ENCODE measurements at regions not wholly inside any gene's neighbourhood (a gene's known extent, or its start where the extent isn't known, plus 50 kb on each side); places are given as distances from the start of the nearest gene placed in this dataset.

DNA sequence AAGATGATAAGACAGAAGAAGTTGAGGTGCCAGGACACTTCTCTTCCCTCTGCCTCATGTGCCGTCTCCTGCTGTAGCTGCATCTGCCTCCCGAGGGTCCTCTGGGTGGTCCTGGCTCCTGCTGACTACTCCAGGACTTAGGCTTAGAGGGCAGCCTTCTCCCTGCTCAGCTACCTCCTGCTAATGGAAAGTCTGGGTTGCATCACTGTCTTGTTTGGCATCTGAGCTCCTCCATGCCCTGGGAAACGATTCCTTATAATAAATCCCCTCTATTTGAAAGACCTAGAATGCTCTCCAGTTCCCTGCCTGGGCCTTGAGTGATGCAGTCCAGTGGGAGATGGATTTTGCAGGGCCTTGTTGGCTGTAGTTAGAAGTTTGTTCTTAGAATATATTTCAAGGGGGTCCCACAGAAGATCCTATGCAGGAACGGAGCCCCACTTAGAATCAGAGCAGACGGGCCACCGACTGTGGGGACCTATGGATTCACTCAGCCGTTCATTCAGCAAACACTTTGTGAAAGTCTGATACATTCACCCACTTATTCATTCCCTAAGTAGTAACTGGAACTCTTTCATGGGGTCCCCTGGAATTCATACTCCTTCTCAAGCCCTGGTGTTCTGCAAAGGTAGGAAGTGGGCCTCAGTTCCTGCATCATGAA, 269.8 kb upstream of the HDAC4 start:
- DNase-seq (ENCODE audit: low read depth) = no peak

DNA sequence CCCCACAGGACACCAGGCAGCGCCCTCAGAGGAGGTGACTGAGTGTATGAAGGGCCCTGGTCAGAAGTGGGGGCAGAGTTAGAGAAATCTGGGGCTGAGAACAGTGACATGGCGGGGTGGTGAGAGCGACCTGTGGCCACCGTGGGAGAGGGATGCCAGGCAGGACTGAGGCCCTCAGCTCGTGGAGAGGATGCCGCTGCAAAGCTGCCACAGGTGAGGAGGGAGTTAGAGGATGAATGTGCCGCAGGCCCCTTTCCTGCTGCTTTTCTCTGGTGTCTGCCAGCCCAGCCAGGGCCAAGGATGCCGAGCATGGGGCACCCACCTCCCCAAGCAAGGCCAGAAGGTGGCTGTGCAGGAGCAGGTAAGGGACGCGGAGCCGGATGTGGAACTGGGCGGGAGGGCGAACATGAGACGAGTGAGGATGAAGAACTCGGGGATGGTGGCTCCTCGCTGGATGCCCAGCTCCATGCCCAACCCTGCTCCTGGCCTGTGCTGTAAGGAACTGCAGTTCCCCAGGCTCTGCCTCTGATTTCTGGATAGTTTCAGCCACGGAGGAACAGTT, 269.2 kb upstream of the HDAC4 start:
- DNase-seq (ENCODE audit: low read depth) = no peak

DNA sequence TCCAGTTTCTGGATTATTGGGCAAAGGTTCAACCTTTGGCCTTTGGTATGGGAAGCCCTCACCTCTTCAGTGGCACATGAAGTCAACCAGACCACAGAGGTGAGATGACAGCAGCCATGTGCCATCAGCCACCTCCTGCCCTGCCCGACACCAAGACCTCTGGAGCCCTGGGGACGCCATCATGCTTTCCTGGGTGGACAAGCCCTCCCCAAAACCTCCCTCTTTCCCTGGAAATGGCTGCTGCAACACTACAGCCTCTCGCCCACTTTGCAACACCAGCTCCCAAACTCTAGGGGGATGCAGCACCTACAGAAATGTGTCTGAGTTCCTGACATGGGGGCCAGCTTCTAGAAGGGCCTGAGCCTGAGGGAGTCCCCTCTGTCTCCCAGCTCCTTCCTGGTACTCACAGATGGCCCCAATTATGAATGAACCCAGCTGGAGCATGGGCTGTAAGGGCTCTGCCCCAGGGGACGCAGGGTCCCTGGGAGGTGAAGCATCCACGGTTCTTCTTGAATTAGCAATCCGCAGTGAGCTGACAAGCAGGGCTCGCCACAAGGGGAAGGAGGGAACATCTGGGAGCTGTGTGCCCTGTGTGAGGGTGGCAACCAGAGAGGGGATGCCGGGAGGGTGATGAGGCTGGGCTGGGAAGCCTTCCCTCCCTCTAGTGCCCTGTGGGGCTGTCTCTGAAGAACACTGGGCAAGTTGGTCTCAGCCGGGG, 268.5 kb upstream of the HDAC4 start:
- DNase-seq (ENCODE audit: low read depth) = no peak

DNA sequence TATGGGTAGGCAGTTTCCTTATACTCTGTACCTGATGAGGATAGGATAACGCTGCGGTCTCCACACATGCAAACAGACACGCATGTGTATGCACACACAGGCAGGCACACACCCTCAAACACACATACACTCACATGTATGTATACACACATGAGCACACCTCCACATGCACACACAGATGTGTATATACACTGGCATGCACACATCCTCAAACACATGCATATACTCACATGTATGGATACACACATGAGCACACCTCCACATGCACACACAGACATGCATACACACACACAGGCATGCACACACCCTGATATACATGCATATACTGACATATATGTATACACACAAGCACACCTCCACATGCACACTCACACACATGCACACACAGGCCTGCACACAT, 267.8 kb upstream of the HDAC4 start:
- no peak for DNase-seq (ENCODE audit: low read depth)

DNA sequence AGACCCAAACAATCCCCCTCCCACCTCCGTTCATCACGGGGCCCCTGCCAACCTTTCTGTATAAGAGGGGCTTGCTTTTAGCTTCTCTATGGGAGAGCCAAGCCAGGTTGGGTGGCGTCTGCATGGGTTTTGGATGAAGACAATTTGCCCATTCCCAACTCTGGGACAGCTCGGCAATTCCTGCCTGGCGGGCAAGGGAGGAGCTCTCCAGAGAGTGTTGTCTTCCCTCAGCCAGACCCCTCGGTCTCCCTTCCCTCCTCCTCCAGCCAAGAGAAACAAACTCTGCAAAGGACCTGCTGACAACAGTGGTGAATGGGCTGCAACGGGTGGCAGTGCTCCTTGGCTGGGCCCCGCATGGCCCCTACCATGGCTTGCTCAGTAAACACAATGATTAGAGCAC, 267.2 kb upstream of the HDAC4 start:
- DNase-seq (ENCODE audit: low read depth) = no peak

DNA sequence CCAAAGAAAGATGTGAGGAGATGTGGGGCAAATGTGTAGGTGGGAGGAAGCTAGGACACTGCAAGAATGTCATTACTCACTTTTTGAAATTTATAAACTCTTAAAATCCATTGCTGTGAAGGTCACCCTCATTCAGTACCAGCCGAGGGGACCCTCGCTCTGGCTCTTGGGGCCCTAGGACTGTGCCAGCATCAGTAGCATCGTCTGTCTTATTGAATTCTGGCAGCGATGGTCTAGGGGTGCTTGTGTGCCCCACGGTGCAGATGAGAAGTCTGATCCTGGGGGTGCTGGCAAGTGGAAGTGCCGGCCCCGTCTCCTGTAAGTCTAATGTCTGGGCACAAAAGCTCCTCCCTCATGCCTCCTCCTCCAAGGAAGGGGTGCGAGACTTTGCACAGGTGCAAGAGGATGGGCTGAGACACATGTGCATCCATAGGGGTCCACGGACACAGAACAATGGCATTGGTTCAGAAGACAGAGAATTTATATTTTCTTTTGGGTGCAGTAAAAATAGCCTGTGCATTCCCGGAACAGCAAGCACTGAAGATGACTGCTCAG, 266.7 kb upstream of the HDAC4 start:
- no peak for DNase-seq (ENCODE audit: low read depth)

DNA sequence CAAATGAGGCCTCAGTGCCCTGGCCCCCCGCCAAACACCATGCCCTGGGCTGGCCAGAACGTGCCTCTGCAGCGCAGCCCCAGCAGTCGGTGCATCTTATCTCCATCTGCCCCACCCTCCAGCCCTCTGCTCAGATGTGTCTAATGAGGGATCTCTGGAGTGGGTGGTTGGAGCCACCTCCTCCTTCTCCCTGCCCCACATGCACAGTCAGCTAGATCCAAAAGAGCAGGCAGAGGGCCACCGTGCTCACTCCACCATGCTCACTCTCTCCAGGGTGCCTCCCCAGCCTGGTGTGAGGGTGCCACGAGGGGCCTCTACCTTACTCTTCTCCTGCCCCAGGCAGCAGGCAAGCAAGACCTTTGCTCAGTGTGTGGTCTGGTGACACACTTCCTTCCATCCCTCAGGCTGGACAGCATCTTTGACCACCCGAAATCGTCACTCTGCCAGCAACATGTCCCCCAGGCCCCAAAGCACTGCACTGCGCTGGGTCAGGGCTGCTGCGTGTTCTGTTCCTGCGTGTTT, 266.1 kb upstream of the HDAC4 start:
- no peak for DNase-seq (ENCODE audit: low read depth)

DNA sequence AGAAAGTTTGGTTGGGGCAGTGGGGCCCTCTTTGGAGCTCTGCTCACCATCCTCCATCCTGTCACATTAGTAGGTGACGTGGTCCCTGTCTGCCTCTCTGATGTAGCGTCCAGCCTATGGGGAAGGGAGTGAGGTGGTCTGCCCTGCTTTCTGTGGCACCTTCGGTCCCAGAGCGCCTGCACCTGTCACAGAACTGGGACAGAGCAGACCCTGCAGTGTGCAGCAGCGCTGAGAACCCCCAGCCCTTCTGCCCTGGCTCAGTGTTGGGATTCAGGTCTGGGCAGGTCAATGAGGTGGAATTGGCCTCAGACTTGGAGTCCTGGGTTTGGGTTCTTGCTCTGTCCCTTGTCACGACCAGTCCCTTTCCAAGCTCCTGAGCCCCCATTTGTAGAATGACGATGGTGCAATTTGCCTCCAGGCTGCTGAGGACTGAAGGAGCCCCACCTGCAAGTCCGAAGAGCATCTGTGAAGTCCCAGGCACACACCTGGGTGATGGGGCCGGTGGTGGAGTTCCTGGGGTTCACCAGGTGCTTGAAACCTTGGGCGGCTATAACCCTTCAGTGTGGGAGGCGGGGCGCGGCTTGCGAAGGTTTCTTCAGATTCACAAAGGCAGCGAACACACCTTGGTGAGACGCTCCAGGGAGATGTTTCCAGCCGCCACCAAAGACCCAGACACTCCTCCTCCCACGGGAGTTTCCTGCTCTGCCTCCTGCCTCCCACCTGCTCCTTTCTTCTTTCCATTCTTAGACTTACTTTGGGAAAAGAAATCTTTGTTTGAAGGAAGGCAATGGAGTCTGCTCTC, 265.4 kb upstream of the HDAC4 start:
- no peak for DNase-seq (ENCODE audit: low read depth)

DNA sequence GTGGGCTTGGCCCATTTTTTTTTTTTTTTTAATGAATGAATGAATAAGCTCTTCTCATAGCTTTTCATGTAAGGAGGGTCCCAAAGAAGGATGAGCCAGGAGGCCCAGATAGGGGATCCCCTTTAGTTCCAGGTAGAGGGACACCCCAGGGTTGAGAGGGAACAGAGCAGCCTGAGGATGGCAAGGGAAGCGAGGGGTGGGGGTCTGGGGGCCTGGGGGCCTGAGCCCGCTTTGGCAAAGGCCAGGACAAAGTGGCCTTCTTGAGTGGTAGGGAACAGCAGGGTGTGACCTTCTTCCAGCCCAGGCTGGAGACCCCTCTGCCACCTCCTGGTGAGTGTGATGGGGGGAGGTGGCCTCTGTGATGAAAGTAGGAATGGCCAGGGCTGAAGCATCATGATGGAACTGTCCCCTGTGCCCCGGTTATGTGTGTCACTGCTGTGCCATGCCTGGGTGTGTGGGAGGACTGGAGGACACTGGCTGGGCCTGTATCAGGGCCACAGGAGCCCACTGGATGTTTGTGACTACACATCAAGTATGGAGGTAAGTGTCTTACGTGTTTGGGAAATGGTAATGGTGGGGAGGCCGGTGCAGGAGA, 263.5 kb upstream of the HDAC4 start:
- no peak for DNase-seq (ENCODE audit: low read depth)

DNA sequence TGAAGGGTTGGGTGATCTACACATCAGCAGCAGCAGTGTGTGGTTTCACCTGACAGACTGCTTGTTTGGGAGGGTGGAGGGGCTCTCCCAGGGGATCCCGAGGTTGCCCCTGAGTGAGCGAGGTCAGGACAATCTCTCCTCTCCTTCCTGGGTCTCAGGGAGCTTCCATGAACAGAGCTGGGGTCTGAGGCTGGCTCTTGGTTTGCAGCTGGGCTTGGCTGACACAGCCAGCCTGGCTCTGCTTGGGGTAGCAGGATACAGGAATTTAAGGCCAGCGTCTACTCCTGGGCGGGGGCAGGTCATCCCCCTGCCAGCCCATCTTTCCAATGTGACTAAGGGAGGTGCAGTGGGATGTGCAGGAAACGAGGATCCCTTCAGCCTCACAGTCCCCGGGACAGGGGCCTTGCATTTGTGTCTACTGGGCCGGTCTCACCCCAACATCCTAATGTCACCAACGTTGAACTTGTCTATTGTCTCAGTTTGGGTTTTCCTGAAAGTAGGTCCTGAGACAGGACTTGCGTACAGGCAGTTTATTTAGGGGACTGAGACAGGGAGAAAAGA, 262.6 kb upstream of the HDAC4 start:
- DNase-seq (ENCODE audit: low read depth) = no peak

DNA sequence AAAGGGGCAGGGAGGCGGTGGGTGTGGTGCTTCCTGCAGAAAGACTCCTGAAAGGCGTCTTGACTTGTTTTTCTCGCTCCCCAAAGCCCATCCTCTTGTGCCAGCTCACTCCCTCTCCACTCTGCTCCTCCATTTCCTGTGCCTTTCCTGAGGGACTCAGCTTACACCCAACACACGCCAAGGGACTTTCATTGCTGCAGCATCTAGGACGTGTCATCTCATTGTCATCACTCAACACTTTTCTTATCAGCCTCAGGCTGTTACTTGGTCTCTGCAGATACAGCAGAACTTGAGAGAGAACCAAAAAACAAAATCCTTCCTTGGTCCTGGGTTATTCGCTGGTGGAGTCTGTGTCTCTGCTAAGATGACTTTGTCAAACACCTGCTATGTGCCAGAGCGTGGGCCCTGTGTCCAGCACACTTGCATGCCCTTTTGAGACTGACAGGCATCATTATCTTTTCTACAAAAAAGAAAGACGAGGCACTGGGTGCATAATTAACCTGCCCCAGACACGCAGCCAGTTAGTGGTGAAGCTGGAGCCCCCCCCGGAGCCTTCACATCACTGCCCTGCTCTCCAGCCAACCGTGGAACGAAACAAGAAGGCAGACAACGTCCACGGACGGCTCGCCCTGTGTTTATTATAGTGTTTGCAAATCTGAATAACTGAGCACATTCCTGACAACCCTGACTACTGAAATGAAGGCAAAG, 261.7 kb upstream of the HDAC4 start:
- no peak for DNase-seq (ENCODE audit: low read depth)

DNA sequence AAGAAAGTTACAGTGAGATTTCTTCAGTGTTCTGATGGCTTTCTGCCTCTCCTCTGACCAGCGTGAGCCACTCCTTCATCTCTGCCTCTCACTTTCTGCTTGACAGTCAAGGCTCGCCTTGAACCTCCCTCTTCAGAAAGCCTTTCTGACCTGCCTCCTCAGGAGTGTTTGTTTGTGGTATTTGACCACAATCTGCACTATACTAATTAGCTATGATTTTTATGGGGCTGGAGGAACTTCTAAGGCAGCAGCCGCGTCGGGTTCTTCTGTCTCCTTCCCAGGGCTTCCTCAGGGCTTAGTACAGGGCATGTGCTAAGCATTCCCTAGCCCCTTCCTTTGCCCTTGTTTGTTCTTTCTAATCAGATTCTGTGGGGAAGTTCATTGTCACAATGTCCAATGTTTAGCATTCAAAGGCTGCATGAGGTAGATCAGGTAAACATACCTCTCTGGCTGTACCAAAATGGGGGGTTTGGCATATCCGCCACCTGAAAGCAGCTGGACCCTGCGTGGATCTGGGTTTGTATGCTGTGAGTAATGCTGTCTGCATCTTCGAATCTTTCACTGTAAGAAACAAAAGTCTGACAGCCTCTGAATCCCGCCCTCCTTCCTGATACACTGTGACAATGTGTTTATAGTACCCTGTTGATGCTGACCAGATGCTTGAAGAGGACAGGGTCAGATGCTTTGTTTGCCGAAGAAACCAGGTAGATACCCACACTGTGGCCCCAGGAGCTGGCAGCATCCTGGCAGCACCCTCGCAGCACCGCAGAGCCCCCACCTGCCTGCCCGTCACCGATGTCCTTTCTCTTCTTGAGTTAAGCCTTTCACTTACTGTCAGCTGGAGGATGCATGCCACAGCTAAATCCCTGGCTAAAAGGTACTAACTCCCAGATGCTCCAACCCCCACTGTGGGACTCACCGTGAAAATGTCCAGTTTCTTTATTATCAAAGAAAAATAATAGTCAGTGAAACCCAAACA, 260.8 kb upstream of the HDAC4 start:
- no peak for DNase-seq (ENCODE audit: low read depth)

DNA sequence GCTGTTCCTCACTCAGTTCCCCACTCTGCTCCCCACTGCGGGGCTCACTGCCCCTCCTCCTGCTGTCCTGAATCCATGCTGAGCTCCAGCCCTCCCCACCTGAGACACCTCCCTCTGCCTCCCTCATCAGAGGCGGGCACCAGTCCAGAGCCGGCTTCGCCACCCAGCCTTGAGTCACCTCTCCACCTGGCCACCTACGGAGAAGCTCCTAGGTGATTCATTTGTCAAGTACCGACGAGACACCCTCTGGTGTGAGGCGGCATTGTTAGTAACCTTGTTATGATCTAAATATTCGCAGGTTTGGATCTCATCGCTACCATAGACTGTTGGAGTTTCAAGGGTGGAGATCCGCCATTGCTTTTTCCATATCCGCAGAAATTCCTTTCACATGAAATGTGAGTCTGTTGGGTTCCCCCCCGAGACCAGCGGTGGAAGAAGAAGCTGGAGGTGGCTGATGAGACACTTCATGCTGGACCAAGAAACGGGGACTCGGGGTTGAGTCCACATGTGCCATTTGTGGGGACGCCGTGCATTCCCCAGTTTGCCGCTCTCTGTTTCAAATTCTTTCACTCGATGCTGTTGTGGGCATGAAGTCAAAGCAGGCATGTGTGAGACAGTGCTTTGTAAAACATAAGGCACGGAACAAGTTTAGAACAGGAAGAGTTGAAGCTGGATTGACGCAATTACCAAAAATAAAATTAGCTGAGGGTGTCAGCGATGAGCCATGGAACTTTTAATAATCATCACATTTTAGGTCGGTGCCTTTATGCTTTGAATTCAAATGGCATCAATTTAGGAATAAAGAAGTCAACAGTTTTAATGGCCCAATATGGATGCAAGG, 259.8 kb upstream of the HDAC4 start:
- DNase-seq (ENCODE audit: low read depth) = no peak

DNA sequence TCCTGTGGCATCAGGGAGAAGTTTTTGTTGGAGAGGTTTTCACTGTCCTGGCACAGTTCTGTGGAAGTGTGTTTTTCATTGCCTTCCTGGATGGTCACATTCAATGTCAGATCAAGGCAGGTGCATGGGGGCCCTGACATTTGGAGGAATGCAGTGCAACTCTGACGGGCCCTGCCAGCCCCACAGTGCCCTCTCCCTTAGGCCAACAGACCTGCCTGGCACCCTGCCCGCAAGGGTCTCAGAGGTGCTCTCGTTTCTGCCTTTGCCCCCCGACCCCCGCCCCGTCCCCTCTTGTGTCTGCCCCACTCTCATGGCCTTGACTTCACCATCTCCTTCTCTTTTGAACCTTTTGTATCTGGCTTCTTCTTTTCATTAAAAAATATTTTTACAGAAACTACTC, 257.2 kb upstream of the HDAC4 start:
- DNase-seq (ENCODE audit: low read depth) = no peak

DNA sequence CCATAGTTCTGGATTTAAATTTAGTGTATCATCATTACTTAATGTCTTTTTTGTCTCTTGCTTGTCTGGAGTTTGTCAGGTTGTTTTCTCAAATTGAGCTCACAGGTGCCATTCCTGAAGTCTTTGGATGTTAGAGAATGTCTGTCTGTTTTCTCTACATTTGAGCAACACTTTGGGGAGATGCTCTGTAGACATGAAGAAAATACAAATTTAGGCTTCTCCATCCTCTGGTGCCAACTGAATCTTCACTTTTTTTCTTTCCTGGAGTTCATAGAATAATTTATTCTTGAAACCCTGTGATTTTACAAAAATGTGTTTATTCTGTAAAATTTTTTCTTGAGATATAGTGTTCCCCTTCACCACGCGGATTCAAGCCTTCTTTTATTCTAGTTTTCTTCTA, 256.4 kb upstream of the HDAC4 start:
- no peak for DNase-seq (ENCODE audit: low read depth)

DNA sequence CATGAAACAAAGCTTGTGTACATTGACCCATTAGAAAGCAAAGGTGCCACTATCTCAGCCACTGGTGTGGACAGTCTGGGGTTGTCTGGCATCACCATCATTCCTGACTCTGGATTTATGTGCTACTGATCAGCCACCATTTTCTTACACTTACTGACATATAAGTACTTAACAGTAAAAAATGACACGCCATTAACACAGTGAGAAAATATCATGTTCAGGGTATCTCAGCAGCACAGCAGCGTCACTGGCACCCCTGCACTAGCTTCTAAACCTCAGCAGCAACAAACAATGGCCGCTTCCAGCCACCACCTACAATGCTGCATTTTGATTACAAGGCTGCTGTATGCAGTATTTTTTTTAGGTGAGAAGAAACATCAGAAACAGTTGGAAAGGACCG, 253.4 kb upstream of the HDAC4 start:
- DNase-seq (ENCODE audit: low read depth) = no peak

DNA sequence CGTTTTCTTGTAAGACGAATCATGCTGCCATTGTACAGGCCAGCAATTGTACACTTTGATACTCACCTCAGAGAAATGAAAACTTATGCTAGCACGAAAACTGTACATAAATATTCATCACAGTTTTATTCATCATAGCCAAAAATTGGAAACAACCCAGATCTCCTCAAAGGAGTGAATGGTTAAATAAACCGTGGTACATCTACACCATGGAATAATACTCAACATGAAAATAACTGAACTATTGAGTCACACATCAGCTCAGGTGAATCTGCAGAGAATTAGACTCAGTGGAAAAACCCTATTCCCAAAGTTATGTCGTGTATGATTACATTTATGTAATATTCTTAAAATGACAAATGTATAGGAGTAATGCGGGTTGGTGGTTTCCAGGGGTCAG, 251.0 kb upstream of the HDAC4 start:
- DNase-seq (ENCODE audit: low read depth) = no peak

DNA sequence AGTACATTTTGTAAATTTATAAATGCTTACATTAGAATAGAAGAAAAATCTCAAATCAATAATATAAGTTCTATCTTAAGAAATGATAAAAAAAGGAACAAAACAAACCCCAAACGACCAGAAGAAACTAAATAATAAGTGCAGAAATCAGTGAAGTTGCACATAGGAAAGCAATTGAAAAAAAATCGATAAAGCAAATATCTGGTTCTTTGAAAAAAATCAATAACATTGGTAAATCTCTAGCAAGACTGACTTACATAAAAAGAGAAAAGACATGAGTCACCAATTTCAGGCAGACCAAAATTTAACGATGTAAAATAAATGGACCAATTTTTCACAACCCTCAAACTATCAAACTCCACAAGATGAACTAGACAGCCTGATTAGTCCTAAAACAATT, 249.9 kb upstream of the HDAC4 start:
- no peak for DNase-seq (ENCODE audit: low read depth)

DNA sequence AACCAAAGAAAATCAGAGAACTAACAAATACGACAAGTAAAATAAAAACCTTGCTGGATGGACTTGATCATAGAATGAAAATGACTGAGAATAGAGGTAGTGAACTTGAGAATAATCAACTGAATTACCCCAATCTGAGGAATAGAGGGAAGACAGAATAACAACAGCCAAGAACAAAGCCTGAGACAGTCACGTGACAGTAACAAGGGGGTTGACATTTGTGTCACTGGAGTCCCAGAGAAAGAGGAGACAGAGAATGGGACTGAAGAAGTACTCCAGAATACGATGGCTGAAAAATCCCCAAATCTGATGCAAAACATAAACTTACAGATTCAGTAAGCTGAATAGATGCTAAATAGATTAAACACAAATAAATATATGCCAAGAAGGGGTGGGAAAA, 248.5 kb upstream of the HDAC4 start:
- no peak for DNase-seq (ENCODE audit: low read depth)
